HG03432 (cell line): ENCODE measurements at regions not wholly inside any gene's neighbourhood (a gene's known extent, or its start where the extent isn't known, plus 50 kb on each side); places are given as distances from the start of the nearest gene placed in this dataset.

Experiments
- ATAC-seq: cut with Tn5 transposase; IDR thresholded peaks from one replicate; pipeline ENCODE4 v1.9.1; 2021; ENCODE audit warnings: mild to moderate bottlenecking, moderate library complexity; ENCODE audit not compliant: unreplicated experiment

- ATAC-seq = no peak
These were observed 348.0 kb downstream of the BTBD3 start for GRCh38 chr20:12265662-12266061.

DNA sequence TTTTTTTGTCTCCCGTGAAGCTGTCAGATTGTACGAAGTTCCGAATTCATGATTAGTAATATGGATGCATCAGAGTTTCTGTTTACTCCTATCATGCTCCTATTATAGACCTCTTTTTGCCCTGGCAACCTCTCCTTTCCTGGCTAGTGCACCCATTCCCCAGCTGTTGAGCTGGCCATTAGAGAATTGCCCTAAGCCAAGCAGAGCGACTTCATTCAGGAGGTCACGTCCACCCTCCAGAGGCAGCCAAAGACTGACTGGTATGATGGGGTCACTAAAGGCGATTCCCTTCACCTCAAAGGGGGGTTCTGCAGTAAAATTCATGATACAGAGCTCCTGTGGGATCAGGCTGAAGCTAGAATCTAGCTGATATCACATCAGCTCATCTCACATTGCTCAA lies 351.9 kb downstream of the BTBD3 start:
- ATAC-seq = no peak

DNA sequence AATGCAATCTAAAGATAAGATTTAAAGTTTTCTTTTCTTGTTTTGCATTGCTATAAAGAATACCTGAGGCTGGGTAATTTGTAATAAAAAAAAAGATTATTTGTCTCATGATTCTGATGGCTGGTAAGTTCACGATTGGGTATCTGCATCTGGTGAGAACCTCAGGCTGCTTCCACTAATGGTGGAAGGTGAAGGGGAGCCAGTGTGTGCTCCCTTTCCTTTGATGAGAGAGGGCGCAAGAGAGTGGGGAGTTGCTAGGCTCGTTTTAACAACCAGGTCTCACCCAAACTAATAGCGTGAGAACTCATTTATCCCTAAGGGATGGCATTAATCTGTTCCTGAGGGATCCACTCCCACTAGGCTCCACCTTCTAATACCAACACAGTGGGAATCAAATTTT lies 353.2 kb downstream of the BTBD3 start:
- ATAC-seq = no peak

DNA sequence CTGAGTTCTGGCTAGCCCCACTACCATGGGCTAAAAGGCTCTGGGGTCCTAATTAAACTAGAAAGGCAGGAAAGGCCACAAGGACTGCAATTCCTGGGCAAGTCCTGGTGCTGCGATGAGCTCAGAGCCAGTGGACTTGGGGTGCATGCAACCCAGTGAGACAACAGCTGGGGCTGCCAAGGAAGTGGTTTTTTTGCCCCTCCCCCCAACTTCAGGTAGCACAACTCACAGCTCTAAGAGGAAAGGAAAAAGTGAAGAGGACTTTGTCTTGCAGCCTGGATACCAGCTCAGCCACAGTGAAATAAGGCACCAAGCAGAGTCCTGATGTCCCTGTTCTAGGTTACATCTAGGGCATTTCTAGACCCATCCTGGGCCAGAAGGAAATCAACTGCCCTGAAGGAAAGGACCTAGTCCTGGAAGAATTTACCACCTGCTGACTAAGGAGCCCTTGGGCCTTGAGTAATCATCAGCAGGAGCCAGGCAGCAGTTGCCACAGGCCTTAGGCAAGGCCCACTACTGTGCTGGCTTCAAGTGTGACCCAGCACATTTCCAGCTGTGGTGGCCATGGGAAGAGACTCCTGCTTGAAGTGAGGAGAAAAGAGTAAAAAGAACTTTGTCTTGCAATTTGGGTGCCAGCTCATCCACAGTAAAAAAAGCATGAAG lies 358.4 kb downstream of the BTBD3 start:
- no peak for ATAC-seq

- no peak for ATAC-seq
These were observed 369.9 kb downstream of the BTBD3 start for GRCh38 chr20:12287575-12287974.

- ATAC-seq = no peak
These were observed 371.8 kb downstream of the BTBD3 start for GRCh38 chr20:12289465-12289864.

DNA sequence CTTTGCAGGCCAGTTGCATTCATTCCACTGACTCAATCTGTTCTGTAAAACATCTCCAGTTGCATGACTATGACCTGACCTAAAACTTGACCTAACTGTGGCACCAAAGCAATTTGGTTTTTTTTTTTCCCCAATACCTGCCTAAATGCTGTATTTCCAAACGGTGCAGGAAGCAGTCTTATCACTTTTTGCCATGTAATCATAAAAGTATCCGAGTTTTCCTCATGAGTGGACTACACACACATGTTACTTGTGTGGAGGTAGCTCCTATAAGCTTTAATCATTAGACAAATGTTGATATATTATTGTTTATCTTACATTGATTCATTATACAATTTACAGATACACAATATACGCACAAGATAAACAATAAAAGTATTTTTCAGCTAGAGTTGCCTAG lies 373.7 kb downstream of the BTBD3 start:
- no peak for ATAC-seq

- no peak for ATAC-seq
These were observed 376.2 kb downstream of the BTBD3 start for GRCh38 chr20:12293900-12294299.

DNA sequence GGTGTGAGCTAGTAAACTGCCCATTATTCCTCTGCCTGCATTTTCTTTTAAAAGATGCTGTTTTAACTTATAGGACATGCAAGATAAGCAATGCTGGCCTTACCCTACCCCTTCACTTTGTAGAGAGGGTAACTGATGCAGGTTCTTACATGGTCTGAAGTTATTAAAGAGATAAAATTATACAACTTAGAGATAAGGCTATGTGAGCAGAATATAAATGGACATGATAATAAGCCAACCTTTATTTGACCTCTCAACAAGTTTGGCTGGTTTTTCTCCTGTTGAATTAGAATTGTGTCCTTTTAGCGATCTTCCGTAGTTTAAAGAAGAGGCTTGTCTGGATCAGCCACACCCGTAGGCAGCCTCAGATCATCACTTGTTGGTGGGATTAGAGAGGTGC lies 377.0 kb downstream of the BTBD3 start:
- ATAC-seq = no peak

DNA sequence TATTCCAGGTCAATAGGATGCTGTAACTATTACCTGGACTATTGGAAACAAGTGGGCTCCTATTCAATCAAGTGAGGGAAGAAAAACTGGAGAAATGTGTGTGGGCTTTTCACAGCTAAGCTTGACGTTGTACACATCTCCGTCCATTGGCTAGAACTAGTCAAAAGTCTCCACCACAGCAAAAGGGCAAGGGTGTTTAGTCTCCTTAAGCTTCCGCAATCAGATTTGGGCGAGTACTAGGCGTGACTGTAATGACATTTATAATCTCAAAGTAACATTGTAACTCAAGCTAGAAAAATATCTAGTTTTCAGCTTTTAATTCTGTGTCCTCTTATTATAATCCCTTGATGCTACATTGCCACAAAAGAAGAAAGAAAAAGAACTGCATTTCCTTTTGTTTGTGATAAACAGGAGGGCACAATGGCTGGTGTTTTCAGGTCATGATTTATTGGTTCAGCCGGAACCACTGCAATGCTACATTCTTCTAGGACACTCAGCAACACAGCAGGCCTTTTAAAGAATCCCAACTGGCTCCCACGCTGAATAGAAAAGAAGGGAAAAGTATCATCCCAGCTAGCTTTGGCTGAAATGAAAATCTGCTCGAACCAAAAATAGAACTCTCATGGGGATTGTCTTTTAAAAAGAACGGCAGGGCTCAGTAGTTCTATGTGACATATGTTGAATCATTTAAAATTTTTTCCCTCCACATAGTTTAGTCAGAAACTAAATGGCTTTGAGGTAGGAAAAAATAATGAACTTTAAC lies 387.7 kb downstream of the BTBD3 start:
- no peak for ATAC-seq

DNA sequence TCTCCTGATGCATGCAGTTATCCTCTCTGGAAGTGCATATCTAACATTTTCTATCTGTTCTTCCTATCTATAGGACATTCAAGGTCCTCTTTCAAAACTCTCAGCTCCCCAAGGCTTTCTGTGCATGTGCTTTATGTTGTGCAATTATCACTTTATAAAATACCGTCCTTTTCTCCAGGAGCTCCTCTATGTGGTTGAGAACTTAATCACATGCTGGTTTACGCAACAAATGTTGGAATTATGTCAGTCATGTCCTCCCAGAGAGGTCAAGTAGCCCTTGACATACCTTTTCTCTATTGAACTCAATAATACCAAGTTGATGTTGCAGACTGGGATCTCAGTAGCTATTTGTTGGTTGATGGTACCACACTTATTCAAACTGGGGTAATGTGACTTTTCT lies 388.4 kb downstream of the BTBD3 start:
- ATAC-seq = no peak

- ATAC-seq = no peak
These were observed 393.6 kb downstream of the BTBD3 start for GRCh38 chr20:12311094-12311865.

DNA sequence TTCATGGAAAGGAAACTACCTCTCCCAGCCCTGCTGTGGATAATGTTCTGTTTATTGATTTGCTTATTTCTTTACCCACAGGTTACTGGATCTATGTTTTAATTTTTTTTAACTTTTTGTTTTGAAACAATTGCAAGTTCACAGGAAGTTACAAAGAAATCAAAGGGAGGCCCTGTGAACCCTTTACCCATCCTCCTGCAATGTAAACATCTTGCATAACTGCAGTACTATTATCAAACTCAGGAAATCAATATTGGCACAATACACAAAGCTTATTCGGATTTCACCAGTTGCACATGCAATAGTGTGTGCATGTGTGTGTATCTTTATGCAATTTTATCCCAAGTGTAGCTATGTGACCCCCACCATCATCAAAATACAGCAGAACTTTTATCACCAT lies 398.0 kb downstream of the BTBD3 start:
- ATAC-seq = no peak

GRCh38 chr20:12316794-12317193 lies 399.1 kb downstream of the BTBD3 start:
- no peak for ATAC-seq

- ATAC-seq = no peak
These were observed 399.7 kb downstream of the BTBD3 start for GRCh38 chr20:12317433-12317832.

GRCh38 chr20:12318043-12318442 lies 400.4 kb downstream of the BTBD3 start:
- no peak for ATAC-seq

GRCh38 chr20:12321736-12322135 lies 404.0 kb downstream of the BTBD3 start:
- no peak for ATAC-seq

DNA sequence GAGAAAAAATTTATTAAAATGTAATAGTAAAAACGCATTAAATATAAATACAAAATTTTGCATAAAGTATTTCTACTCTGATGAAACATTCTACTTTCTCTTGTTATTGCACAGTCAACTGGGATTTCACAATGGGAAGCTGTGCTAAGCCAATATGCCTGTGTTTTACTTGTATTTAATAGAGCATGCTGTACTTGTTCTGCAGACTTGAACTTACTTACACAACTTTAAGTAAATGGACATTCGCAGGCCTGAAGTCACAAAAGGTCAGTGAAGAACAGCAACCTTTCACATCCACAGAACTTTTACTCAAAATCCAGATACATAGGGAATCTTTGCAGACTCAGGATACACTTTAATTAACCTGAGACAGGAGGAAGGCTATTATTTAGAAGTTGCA lies 409.5 kb downstream of the BTBD3 start:
- no peak for ATAC-seq

DNA sequence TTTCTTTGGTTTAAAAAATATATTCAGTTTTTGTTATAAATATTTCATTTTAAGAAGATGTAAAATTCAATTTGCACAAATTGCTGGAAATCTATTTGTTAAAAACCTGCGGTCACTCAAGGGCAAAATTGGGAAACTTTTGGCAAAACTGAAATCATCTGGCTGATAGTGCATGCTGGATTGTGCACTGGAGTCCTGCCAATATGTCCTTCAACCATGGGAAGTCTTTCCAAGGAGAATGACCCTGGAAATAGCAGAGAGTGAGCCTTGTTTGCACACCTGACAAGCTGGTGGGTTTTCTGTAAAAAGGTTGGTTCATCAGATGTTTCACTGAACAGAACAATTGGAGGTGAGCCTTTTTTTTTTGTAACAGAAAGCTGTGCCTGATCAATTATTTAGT lies 413.5 kb downstream of the BTBD3 start:
- no peak for ATAC-seq

- ATAC-seq = no peak
These were observed 419.9 kb downstream of the BTBD3 start for GRCh38 chr20:12337601-12338000.

- ATAC-seq = no peak
These were observed 428.3 kb downstream of the BTBD3 start for GRCh38 chr20:12345978-12346377.

GRCh38 chr20:12353842-12354241 lies 436.1 kb downstream of the BTBD3 start:
- ATAC-seq = no peak
